ENCODE measurements at regions not wholly inside any gene's neighbourhood (a gene's known extent, or its start where the extent isn't known, plus 50 kb on each side); places are given as distances from the start of the nearest gene placed in this dataset.

GRCh38 chr15:85312929-85313331 lies 67.5 kb upstream of the AKAP13 start:
- no peak for FAIRE-seq
- peak; percentile 78 for ATAC-seq
- WGBS (ENCODE audit: low lambda C conversion rate) = 32% methylated on average over 2 of the region's 2 CpGs
- no peak for TF ChIP-seq UBTF (CRISPR knock-in tag; IDR thresholded peaks at IDR 0.05)
- no peak for TF ChIP-seq RFX3 (CRISPR knock-in tag; IDR thresholded peaks at IDR 0.05)
- TF ChIP-seq NR0B2 (CRISPR knock-in tag; IDR thresholded peaks at IDR 0.05) = no peak
- no peak for TF ChIP-seq ZNF749 (CRISPR knock-in tag; IDR thresholded peaks at IDR 0.05; ENCODE audit: borderline replicate concordance)
- 0 out of 2 replicates have a peak, but pooled peaks have one; percentile 23 for TF ChIP-seq CEBPG (CRISPR knock-in tag; IDR thresholded peaks at IDR 0.05)
- TF ChIP-seq, protein P1, sequence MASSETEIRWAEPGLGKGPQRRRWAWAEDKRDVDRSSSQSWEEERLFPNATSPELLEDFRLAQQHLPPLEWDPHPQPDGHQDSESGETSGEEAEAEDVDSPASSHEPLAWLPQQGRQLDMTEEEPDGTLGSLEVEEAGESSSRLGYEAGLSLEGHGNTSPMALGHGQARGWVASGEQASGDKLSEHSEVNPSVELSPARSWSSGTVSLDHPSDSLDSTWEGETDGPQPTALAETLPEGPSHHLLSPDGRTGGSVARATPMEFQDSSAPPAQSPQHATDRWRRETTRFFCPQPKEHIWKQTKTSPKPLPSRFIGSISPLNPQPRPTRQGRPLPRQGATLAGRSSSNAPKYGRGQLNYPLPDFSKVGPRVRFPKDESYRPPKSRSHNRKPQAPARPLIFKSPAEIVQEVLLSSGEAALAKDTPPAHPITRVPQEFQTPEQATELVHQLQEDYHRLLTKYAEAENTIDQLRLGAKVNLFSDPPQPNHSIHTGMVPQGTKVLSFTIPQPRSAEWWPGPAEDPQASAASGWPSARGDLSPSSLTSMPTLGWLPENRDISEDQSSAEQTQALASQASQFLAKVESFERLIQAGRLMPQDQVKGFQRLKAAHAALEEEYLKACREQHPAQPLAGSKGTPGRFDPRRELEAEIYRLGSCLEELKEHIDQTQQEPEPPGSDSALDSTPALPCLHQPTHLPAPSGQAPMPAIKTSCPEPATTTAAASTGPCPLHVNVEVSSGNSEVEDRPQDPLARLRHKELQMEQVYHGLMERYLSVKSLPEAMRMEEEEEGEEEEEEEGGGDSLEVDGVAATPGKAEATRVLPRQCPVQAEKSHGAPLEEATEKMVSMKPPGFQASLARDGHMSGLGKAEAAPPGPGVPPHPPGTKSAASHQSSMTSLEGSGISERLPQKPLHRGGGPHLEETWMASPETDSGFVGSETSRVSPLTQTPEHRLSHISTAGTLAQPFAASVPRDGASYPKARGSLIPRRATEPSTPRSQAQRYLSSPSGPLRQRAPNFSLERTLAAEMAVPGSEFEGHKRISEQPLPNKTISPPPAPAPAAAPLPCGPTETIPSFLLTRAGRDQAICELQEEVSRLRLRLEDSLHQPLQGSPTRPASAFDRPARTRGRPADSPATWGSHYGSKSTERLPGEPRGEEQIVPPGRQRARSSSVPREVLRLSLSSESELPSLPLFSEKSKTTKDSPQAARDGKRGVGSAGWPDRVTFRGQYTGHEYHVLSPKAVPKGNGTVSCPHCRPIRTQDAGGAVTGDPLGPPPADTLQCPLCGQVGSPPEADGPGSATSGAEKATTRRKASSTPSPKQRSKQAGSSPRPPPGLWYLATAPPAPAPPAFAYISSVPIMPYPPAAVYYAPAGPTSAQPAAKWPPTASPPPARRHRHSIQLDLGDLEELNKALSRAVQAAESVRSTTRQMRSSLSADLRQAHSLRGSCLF (CRISPR knock-in tag; IDR thresholded peaks at IDR 0.05; ENCODE audit: borderline replicate concordance) = no peak
- TF ChIP-seq CTCF (CRISPR knock-in tag; IDR thresholded peaks at IDR 0.05) = 0 out of 2 replicates have a peak, but pooled peaks have one; percentile 14
- TF ChIP-seq RXRB (CRISPR knock-in tag; IDR thresholded peaks at IDR 0.05; ENCODE audit: borderline replicate concordance) = peak; percentile 30; the same call in 1 of the 2 replicates
- TF ChIP-seq ZNF263 (CRISPR knock-in tag; IDR thresholded peaks at IDR 0.05) = peak; percentile 92
- TF ChIP-seq CEBPB (IDR thresholded peaks at IDR 0.05; ENCODE audit: borderline replicate concordance, low read depth, low read length) = peak; percentile 45; the same call in 1 of the 2 replicates
- 0 out of 2 replicates have a peak, but pooled peaks have one; percentile 9 for TF ChIP-seq HNF4A (CRISPR knock-in tag; IDR thresholded peaks at IDR 0.05)
- TF ChIP-seq SMC3 (IDR thresholded peaks at IDR 0.05; ENCODE audit: low read length) = no peak
- TF ChIP-seq ZSCAN22 (CRISPR knock-in tag; IDR thresholded peaks at IDR 0.05) = no peak
- no peak overlapping the region for H3K4me2 ChIP-seq (ENCODE audit: low read depth, low read length)
- peak; percentile 41 for DNase-seq (ENCODE audit: low spot score)
- H3K4me3 ChIP-seq (replicated peaks in 1 of 3; ENCODE audit: insufficient read depth in 1 of 3, low read depth in 2 of 3, low read length in 3 of 3) = no peak overlapping the region
- in situ Hi-C loops (cut with HindIII; ENCODE audit: extremely low pct_ligation_motif_present, low pct_unique_long_range_greater_than_20kb) = no loop called here
- ChIA-PET CTCF (ENCODE audit: low intra/inter-chr PET ratio, low total read pairs) (no interaction called here), POLR2A (interaction anchor here (0.9 kb wide), 1 partner anchor 18 kb away, joined by 3 read pairs; no protein-coding TSS in a partner anchor)
- no peaks in the 10 kb centered on the region for H3K36me3 ChIP-seq (replicated peaks in 1 of 2; ENCODE audit: control insufficient read depth in 1 of 2, insufficient read depth in 2 of 2, low read length in 2 of 2)
- no peaks in the 10 kb centered on the region for H3K79me2 ChIP-seq (ENCODE audit: insufficient read depth, low read length)
- H3K27ac ChIP-seq (ENCODE audit: extremely low read length, insufficient read depth, low read length) = no peak overlapping the region
- BruUV-seq (replicated peaks) = no TSS peak
- H4K20me1 ChIP-seq (ENCODE audit: insufficient read depth, low read length) = no peaks in the 10 kb centered on the region
- H3K9ac ChIP-seq (ENCODE audit: insufficient read depth, low read depth, low read length) = no peak overlapping the region
- H3K4me1 ChIP-seq (ENCODE audit: insufficient read depth, low read length) = peaks cover 23% of the 10 kb centered on the region
- H3K27me3 ChIP-seq (ENCODE audit: control insufficient read depth in 1 of 2, insufficient read depth in 2 of 2, low read length in 2 of 2) = no peaks in the 10 kb centered on the region; a peak in 1 of 5 replicates
- H2AFZ ChIP-seq (ENCODE audit: low read length) = no peak overlapping the region
- H3K9me3 ChIP-seq (ENCODE audit: low read length) = no peaks in the 10 kb centered on the region
- intact Hi-C loops (cut with micrococcal nuclease; ENCODE audit: unreplicated experiment) = no loop called here
